ENCODE measurements at regions not wholly inside any gene's neighbourhood (a gene's known extent, or its start where the extent isn't known, plus 50 kb on each side); places are given as distances from the start of the nearest gene placed in this dataset.

DNA sequence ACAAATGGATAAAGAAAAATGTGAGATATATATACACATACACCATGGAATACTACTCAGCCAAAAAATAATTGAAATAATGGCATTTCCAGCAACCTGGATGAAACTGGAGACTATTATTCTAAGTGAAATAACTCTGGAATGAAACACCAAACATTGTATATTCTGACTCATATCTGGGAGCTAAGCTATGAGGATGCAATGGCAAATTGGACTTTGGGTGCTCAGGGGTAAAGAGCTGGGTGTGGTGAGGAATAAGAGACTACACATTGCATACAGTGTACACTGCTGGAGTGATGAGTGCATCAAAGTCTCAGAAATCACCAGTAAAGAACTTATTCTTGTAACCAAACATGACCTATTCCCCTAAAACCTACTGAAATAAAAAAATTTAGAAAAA is 636.0 kb upstream of the LRATD1 start (continued):
- no peak for TF ChIP-seq STAG1 (CRISPR knock-in tag; IDR thresholded peaks at IDR 0.05; ENCODE audit: borderline replicate concordance)

DNA sequence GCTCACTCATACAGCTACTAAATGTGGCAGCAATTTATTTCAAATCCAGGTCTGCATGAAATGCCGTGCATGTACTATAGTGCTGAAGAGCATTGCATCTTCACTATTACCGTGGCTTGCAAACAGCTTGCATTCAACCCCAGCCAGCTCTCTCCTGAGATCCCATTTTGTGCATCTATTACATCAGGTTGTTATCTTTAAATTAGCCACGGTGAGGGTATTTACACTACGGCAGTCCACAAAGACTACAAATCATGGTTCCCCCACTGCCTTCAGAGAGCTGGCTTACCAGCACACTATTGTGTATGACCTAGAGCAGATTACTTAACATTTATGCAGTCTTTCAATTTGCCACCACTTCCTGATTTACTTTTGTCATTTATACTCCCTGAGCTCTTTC is 621.3 kb upstream of the LRATD1 start:
- no peak overlapping the region for H3K4me2 ChIP-seq (ENCODE audit: insufficient read depth, low read length)
- no peak overlapping the region for H3K4me3 ChIP-seq
- H3K9me3 ChIP-seq (replicated peaks; ENCODE audit: control insufficient read depth, insufficient read depth, low read depth, low read length) = no peaks in the 10 kb centered on the region; the same call in 1 of the 2 replicates
- no peaks in the 10 kb centered on the region for H3K27me3 ChIP-seq (ENCODE audit: control insufficient read depth in 2 of 2, insufficient read depth in 2 of 2, low read length in 2 of 2)
- no peaks in the 10 kb centered on the region for H3K4me1 ChIP-seq (replicated peaks in 1 of 2; ENCODE audit: control insufficient read depth in 2 of 2, insufficient read depth in 2 of 2, low read length in 2 of 2)
- in situ Hi-C loops (cut with MboI) (no loop called here), intact Hi-C loops (cut with micrococcal nuclease) (no loop called here)
- ATAC-seq (no peak), DNase-seq (ENCODE audit: extremely low read depth in 1 of 4, low spot score in 3 of 4) (no peak), FAIRE-seq (no peak)
- H3K9me1 ChIP-seq (ENCODE audit: control insufficient read depth, insufficient read depth, low read length) = no peaks in the 10 kb centered on the region
- no peaks in the 10 kb centered on the region for H3K79me2 ChIP-seq (ENCODE audit: control insufficient read depth, insufficient read depth, low read length)
- 0% methylated on average over 4 of the region's 4 CpGs for WGBS (ENCODE audit: insufficient coverage, low coverage, missing lambda C conversion rate)
- H3K27ac ChIP-seq (ENCODE audit: extremely low read depth, low read depth, low read length) = no peak overlapping the region
- ChIA-PET POLR2A (no interaction called here), CTCF (ENCODE audit: low intra/inter-chr PET ratio) (no interaction called here)
- H2AFZ ChIP-seq (ENCODE audit: low read depth, low read length) = no peak overlapping the region
- H4K20me1 ChIP-seq (replicated peaks; ENCODE audit: control insufficient read depth, insufficient read depth, low read length) = no peaks in the 10 kb centered on the region
- BruUV-seq (replicated peaks) = no TSS peak
- no peaks in the 10 kb centered on the region for H3K36me3 ChIP-seq (ENCODE audit: control insufficient read depth, insufficient read depth, low read length)
- no peak overlapping the region for H3K9ac ChIP-seq (ENCODE audit: insufficient read depth in 1 of 2, low read depth in 2 of 2, low read length in 2 of 2)
- TF ChIP-seq, protein P1, sequence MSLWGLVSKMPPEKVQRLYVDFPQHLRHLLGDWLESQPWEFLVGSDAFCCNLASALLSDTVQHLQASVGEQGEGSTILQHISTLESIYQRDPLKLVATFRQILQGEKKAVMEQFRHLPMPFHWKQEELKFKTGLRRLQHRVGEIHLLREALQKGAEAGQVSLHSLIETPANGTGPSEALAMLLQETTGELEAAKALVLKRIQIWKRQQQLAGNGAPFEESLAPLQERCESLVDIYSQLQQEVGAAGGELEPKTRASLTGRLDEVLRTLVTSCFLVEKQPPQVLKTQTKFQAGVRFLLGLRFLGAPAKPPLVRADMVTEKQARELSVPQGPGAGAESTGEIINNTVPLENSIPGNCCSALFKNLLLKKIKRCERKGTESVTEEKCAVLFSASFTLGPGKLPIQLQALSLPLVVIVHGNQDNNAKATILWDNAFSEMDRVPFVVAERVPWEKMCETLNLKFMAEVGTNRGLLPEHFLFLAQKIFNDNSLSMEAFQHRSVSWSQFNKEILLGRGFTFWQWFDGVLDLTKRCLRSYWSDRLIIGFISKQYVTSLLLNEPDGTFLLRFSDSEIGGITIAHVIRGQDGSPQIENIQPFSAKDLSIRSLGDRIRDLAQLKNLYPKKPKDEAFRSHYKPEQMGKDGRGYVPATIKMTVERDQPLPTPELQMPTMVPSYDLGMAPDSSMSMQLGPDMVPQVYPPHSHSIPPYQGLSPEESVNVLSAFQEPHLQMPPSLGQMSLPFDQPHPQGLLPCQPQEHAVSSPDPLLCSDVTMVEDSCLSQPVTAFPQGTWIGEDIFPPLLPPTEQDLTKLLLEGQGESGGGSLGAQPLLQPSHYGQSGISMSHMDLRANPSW (CRISPR knock-in tag; IDR thresholded peaks at IDR 0.05) = no peak
- no peak for TF ChIP-seq RBM14 (IDR thresholded peaks at IDR 0.05; ENCODE audit: borderline replicate concordance, insufficient read depth, low read depth, low read length)
- TF ChIP-seq ZNF274 (IDR thresholded peaks at IDR 0.05; ENCODE audit: borderline replicate concordance, low read depth, low read length) = no peak
- no peak for TF ChIP-seq CCNT2 (IDR thresholded peaks at IDR 0.05; ENCODE audit: borderline replicate concordance, extremely low read depth, insufficient read length, low read depth, low read length)
- no peak for TF ChIP-seq TRIM28 (IDR thresholded peaks at IDR 0.05)
- no peak for TF ChIP-seq BHLHE40 (IDR thresholded peaks at IDR 0.05; ENCODE audit: low read length)
- TF ChIP-seq, protein P2, sequence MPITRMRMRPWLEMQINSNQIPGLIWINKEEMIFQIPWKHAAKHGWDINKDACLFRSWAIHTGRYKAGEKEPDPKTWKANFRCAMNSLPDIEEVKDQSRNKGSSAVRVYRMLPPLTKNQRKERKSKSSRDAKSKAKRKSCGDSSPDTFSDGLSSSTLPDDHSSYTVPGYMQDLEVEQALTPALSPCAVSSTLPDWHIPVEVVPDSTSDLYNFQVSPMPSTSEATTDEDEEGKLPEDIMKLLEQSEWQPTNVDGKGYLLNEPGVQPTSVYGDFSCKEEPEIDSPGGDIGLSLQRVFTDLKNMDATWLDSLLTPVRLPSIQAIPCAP (CRISPR knock-in tag; IDR thresholded peaks at IDR 0.05; ENCODE audit: borderline replicate concordance) = no peak
- no peak for TF ChIP-seq POLR2AphosphoS2 (IDR thresholded peaks at IDR 0.05; ENCODE audit: low read length)
